Activated T-cell treated with anti-CD3 and anti-CD28 coated beads for 4 hours (primary cell): ENCODE measurements at regions not wholly inside any gene's neighbourhood (a gene's known extent, or its start where the extent isn't known, plus 50 kb on each side); places are given as distances from the start of the nearest gene placed in this dataset.

ENCODE experiments used
- DNase-seq: peaks from one replicate; pipeline ENCODE4 v3.0.0-alpha.2; 2020

- DNase-seq, result no peak
Observed at GRCh38 chr22:48320683-48321451, 1506.8 kb downstream of the BRD1 start.

GRCh38 chr22:48320048-48320682, 1507.5 kb downstream of the BRD1 start:
- no peak for DNase-seq

- DNase-seq, result no peak
Observed at GRCh38 chr22:48319321-48320047, 1508.2 kb downstream of the BRD1 start.

GRCh38 chr22:48318575-48319320, 1508.9 kb downstream of the BRD1 start:
- no peak for DNase-seq

GRCh38 chr22:48318173-48318572, 1509.5 kb downstream of the BRD1 start:
- no peak for DNase-seq

GRCh38 chr22:48316257-48317250, 1511.1 kb downstream of the BRD1 start:
- DNase-seq, result no peak

- DNase-seq, result no peak
Observed at GRCh38 chr22:48315439-48316256, 1512.0 kb downstream of the BRD1 start.

GRCh38 chr22:48314073-48314472, 1513.6 kb downstream of the BRD1 start:
- no peak for DNase-seq

GRCh38 chr22:48313175-48313830, 1514.4 kb downstream of the BRD1 start:
- DNase-seq, result no peak

- no peak for DNase-seq
Observed at GRCh38 chr22:48310740-48311139, 1516.9 kb downstream of the BRD1 start.

- no peak for DNase-seq
Observed at GRCh38 chr22:48310289-48310688, 1517.4 kb downstream of the BRD1 start.

- no peak for DNase-seq
Observed at GRCh38 chr22:48309836-48310235, 1517.8 kb downstream of the BRD1 start.

- no peak for DNase-seq
Observed at GRCh38 chr22:48309115-48309705, 1518.5 kb downstream of the BRD1 start.

- no peak for DNase-seq
Observed at GRCh38 chr22:48307931-48308330, 1519.7 kb downstream of the BRD1 start.

GRCh38 chr22:48306785-48307510, 1520.7 kb downstream of the BRD1 start:
- DNase-seq, result no peak

GRCh38 chr22:48306284-48306683, 1521.4 kb downstream of the BRD1 start:
- DNase-seq, result no peak

GRCh38 chr22:48305726-48306235, 1521.9 kb downstream of the BRD1 start:
- DNase-seq, result no peak

- no peak for DNase-seq
Observed at GRCh38 chr22:48303369-48303725, 1524.3 kb downstream of the BRD1 start.
